Stomach (tissue), 8 donors: ENCODE measurements at regions not wholly inside any gene's neighbourhood (a gene's known extent, or its start where the extent isn't known, plus 50 kb on each side); places are given as distances from the start of the nearest gene placed in this dataset.
"Not testable (repeated sequence)": the region's sequence is repeated elsewhere in the genome, so short reads cannot be mapped to it uniquely, and the experiment has no call there.

Experiments
- DNase-seq, 2 donors: peaks; one replicate each; pipeline versions ENCODE4 v3.0.0 to v3.0.0-alpha.2; 2013 to 2019
- H3K27ac ChIP-seq, 5 donors: fragments of 200-600 bp in 4 of 5; sonication (generic) in 4 of 5; one replicate each; pipeline ENCODE4 v1.5.1; 2013 to 2019; ENCODE audit warnings: mild to moderate bottlenecking in 1 of 5, moderate library complexity in 1 of 5
- H3K27me3 ChIP-seq, 3 donors: fragments of 200-600 bp; sonication (generic); one replicate each; pipeline ENCODE4 v1.5.1; 2017 to 2019; ENCODE audit warnings: mixed run types in 1 of 3
- H3K36me3 ChIP-seq, 4 donors: fragments of 200-600 bp; sonication (generic); 1 replicate in 3 of 4; 2 replicates in 1 of 4; pipeline ENCODE4 v1.5.1; 2016 to 2019
- H3K4me1 ChIP-seq, 4 donors: fragments of 200-600 bp; sonication (generic); one replicate each; pipeline ENCODE4 v1.5.1; 2016 to 2019
- H3K4me3 ChIP-seq, 4 donors: fragments of 200-600 bp; sonication (generic) in 3 of 4; one replicate each; pipeline ENCODE4 v1.5.1; 2016 to 2019; ENCODE audit warnings: mild to moderate bottlenecking in 1 of 4
- H3K9me3 ChIP-seq, 4 donors: fragments of 200-600 bp; sonication (generic); one replicate each; pipeline ENCODE4 v1.5.1; 2016 to 2019
- CTCF ChIP-seq, 7 experiments: fragments of 450-650 bp in 4 of 7; fragments of 200-600 bp in 3 of 7; sonication (generic) in 3 of 7; IDR thresholded peaks; one replicate each; pipeline ENCODE4 v1.5.1; 2016 to 2019; ENCODE audit warnings: antibody characterized with exemption in 7 of 7, control low read depth in 2 of 7, mild to moderate bottlenecking in 1 of 7
- EP300 ChIP-seq: sonication (generic); formaldehyde crosslinking; IDR thresholded peaks from one replicate; pipeline ENCODE4 v1.6.1; 2017; ENCODE audit warnings: antibody characterized with exemption
- POLR2A ChIP-seq, 4 donors: fragments of 450-650 bp; IDR thresholded peaks; one replicate each; pipeline ENCODE4 v1.6.1; 2016; ENCODE audit warnings: antibody characterized with exemption in 4 of 4, control low read depth in 2 of 4, mild to moderate bottlenecking in 1 of 4, moderate library complexity in 1 of 4
- POLR2AphosphoS5 ChIP-seq, 3 donors: sonication (generic); formaldehyde crosslinking; IDR thresholded peaks; one replicate each; pipeline ENCODE4 v1.6.1; 2016; ENCODE audit warnings: antibody characterized with exemption in 3 of 3
- WGBS, 5 donors: extraction: QIAGEN DNeasy Blood & Tissue Kit in 3 of 5; methylation state at CpG; one replicate each; pipeline versions ENCODE4 v1.1.5 to v1.1.7; 2013 to 2018; 5-methylcytosine and 5-hydroxymethylcytosine counted together
- intact Hi-C: fragments of 100-400 bp; cut with DNase I; formaldehyde crosslinking; loops from one replicate; pipeline ENCODE4 v1.15.1; 2023; ENCODE audit warnings: low total_unique reads
- donor health status: healthy with polysubstance abuse.
- donor health status: Bipolar disorder and iron deficiency.
- donor health status: healthy.

- H3K4me3 ChIP-seq = no peak overlapping the region
- H3K27ac ChIP-seq = no peak overlapping the region
- H3K27me3 ChIP-seq = no peaks in the 10 kb centered on the region
- 84 to 95% (median 93%) methylated on average over 2 of the region's 2 CpGs for WGBS, 5 donors
- intact Hi-C loops = no loop called here
- no peaks in the 10 kb centered on the region for H3K9me3 ChIP-seq
- TF ChIP-seq POLR2A (IDR thresholded peaks at IDR 0.05) (no peak), CTCF (IDR thresholded peaks at IDR 0.05) (no peak), POLR2AphosphoS5 (IDR thresholded peaks at IDR 0.05) (no peak), EP300 (no peak)
- DNase-seq = no peak
- H3K36me3 ChIP-seq = no peaks in the 10 kb centered on the region
- H3K4me1 ChIP-seq = no peaks in the 10 kb centered on the region
Observed at GRCh38 chr3:87654184-87654583, 377.8 kb upstream of the POU1F1 start.

GRCh38 chr3:87653138-87653537, 376.8 kb upstream of the POU1F1 start:
- intact Hi-C loops, H3K27me3 ChIP-seq, DNase-seq, H3K27ac ChIP-seq, H3K36me3 ChIP-seq, H3K4me3 ChIP-seq, H3K4me1 ChIP-seq, H3K9me3 ChIP-seq: not testable (repeated sequence)
- WGBS, 5 donors = 65 to 77% (median 69%) methylated on average over 3 of the region's 3 CpGs

GRCh38 chr3:87634426-87634825, 358.0 kb upstream of the POU1F1 start:
- Histone ChIP-seq H3K4me1 (no peaks in the 10 kb centered on the region), H3K27me3 (no peaks in the 10 kb centered on the region), H3K4me3 (no peak overlapping the region), H3K27ac (no peak overlapping the region), H3K36me3 (no peaks in the 10 kb centered on the region), H3K9me3 (peaks cover 0 to 3% (median 0%) of the 10 kb centered on the region in 4 donors)
- WGBS, 5 donors = 21 to 40% (median 31%) methylated on average over 1 of the region's 1 CpG
- no peak for TF ChIP-seq POLR2A (IDR thresholded peaks at IDR 0.05)
- TF ChIP-seq EP300 = no peak
- TF ChIP-seq POLR2AphosphoS5 (IDR thresholded peaks at IDR 0.05) = no peak
- TF ChIP-seq CTCF (IDR thresholded peaks at IDR 0.05) = no peak
- intact Hi-C loops = no loop called here
- DNase-seq = no peak

- WGBS, 5 donors = 50 to 70% (median 60%) methylated on average over 4 of the region's 4 CpGs
- no peaks in the 10 kb centered on the region for H3K36me3 ChIP-seq
- no peaks in the 10 kb centered on the region for H3K4me1 ChIP-seq
- no peak overlapping the region for H3K4me3 ChIP-seq
- H3K9me3 ChIP-seq = peaks cover 0 to 11% (median 0%) of the 10 kb centered on the region in 4 donors
- no peak for DNase-seq
- no peaks in the 10 kb centered on the region for H3K27me3 ChIP-seq
- intact Hi-C loops = no loop called here
- no peak overlapping the region for H3K27ac ChIP-seq
- TF ChIP-seq POLR2AphosphoS5 (IDR thresholded peaks at IDR 0.05) (no peak), CTCF (IDR thresholded peaks at IDR 0.05) (no peak), EP300 (no peak), POLR2A (IDR thresholded peaks at IDR 0.05) (no peak)
Observed at GRCh38 chr3:87627316-87627715, 350.9 kb upstream of the POU1F1 start.

GRCh38 chr3:87626546-87626945, 350.2 kb upstream of the POU1F1 start:
- H3K4me1 ChIP-seq = no peaks in the 10 kb centered on the region
- H3K9me3 ChIP-seq = peaks cover 0 to 11% (median 0%) of the 10 kb centered on the region in 4 donors
- H3K36me3 ChIP-seq = no peaks in the 10 kb centered on the region
- no peak overlapping the region for H3K4me3 ChIP-seq
- no peak for TF ChIP-seq POLR2A (IDR thresholded peaks at IDR 0.05)
- no peak for TF ChIP-seq POLR2AphosphoS5 (IDR thresholded peaks at IDR 0.05)
- no peak for TF ChIP-seq EP300
- TF ChIP-seq CTCF (IDR thresholded peaks at IDR 0.05) = no peak
- H3K27ac ChIP-seq = no peak overlapping the region
- no peaks in the 10 kb centered on the region for H3K27me3 ChIP-seq
- 66 to 90% (median 82%) methylated on average over 1 of the region's 1 CpG for WGBS, 5 donors
- DNase-seq = no peak
- intact Hi-C loops = no loop called here
